ENCODE measurements at regions not wholly inside any gene's neighbourhood (a gene's known extent, or its start where the extent isn't known, plus 50 kb on each side); places are given as distances from the start of the nearest gene placed in this dataset.
"Not testable (repeated sequence)": the region's sequence is repeated elsewhere in the genome, so short reads cannot be mapped to it uniquely, and the experiment has no call there.

DNA sequence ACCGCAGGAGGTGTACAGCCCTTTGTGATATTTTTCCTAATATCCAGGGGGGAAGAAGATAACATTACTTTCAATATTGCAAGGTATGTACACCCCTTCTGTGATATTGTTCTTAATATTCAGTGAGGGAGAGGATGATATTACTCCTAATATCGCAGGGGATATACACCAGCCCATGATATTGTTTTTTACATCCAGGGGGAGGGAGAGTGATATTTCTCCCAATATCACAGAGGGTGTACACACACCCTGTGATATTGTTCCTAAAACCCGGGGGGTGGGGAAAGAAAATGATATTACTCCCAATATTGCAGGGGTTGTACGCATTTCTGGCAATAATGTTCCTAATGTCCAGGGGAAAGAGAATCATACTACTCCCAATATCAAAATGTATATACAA lies 58.0 kb upstream of the SLC25A48 start:
- no peak for DNase-seq (ENCODE audit: low read depth)

DNA sequence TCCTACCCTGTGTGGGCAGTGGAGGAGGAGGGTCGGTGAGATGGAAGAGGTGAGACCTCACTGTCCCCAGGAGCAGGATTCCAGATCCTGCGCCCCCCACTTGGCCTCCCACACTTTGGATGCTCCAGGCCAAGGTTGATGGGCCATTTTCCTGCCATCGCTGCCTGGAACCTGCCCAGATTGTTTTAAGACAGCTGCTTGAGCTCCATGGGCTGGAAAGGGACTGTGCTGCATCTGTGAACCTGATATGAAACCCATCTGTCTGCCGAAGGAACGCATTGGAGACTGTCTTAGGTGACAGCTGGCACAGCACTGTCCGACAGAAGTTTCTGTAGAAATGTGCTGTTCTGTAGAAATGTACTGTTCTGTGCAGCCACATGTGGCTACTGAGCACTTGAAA lies 72.7 kb upstream of the SLC25A48 start:
- no peak for DNase-seq (ENCODE audit: low read depth)

DNA sequence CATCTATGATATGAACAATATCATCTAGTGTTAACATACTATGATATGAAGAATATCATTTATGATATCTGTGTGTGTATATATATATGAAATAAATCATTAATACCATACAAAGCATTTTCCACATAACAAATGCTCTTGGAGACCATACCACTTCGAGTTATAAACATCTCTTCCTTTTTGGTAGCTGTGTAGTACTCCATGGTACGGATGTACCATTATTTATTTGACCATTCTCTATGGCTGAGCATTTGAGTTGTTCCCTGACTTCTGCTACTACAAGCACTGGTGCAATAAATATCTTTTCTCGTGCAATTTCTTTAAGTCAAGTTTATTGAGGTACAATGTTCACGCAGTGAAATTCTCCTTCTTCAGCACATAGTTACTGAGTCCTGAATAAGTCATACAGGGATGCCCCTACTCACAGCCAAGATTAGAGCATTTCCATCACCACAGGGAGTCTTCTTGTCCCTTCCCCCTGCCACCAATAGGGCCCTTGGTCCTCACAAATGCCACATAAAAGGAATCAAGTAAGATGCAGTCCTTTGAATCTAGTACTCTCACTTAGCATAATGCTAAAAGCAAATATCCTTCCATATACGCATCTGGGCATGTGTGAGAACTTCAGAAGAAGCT lies 75.2 kb upstream of the SLC25A48 start:
- DNase-seq (ENCODE audit: low read depth), result no peak

DNA sequence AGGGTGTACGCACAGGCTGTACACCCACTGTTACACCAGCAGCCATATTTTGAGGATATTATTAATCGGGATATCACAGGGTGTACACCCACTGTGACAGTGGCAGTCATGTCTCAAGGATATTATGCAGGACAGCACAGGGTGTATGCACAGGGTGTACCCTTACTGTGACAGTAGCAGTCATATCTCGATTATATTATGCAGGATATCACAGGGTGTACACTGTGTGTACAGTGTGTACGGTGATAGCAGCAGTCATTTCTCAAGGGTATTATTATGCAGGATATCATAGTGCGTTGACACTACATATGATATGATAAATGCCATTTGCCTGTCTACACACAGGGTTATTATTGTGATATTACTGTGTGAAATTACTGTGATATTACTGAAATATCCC lies 80.5 kb upstream of the SLC25A48 start:
- DNase-seq (ENCODE audit: low read depth), result no peak

DNA sequence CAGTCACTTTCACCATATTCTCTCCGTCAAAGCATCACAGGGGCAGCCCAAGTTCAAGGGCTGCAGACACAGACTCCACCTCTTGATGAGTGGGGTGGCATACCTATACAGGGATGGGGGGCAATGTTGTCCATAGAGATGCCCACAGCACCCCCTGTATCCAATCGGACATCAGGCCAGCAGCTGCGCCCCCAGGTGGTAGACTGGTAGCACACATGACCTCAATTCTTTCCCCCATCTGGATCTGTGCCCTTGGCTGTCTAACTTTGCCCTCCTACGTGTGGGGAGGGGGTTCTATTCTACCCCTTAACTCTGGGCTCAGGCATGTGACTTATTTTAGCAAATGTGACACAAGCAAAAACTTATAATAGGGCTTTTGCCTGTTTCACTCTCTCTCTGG lies 84.0 kb upstream of the SLC25A48 start:
- no peak for DNase-seq (ENCODE audit: low read depth)

DNA sequence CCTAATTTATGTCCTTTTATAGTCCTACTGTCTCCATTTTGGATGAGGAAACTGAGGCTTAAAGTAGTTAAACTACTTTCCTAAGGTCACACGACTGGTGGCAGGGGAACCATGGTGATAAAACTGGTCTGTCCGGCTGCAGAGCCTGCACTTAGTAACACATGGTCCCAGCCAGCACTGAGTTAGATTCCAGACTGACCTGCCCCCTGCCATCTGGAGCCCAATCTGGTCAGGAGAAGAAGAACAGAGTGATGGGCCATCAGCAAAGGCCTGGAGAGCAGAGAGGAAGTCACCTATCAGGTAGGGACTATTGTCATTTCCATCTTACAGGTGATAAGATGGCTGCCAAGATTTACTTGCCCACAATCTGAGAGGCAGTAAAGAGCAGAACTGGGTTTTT lies 86.6 kb upstream of the SLC25A48 start:
- DNase-seq (ENCODE audit: low read depth), result no peak

DNA sequence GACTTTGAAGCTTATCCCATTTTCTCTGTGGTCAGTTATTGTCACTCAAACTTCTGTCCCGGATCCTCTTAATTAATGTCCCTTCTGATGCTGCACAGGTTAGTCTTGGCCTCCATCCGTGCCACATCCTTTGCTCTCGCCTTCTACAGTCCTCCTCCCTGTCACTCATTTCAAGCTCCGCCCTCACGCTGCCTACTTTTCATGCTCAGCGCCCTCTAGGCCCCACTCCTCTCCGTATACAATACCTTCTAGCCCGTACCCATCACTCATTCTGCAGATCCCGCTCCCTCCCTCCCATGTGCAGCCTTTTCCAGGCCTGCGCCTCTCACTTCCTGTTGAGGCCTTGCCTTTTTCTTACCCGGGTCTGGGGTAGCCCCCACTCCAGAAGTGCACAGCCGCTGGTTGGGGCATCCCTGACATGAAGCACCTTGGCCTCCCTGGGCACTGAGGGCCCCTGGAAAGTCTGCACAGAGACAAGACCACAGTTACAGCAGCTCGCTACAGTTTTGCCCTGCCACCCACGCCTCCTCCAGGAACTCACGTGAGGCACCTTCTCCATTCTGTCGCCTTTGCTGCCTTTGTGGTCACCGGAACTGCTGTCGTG lies 88.5 kb upstream of the SLC25A48 start:
- no peak for DNase-seq (ENCODE audit: low read depth)

DNA sequence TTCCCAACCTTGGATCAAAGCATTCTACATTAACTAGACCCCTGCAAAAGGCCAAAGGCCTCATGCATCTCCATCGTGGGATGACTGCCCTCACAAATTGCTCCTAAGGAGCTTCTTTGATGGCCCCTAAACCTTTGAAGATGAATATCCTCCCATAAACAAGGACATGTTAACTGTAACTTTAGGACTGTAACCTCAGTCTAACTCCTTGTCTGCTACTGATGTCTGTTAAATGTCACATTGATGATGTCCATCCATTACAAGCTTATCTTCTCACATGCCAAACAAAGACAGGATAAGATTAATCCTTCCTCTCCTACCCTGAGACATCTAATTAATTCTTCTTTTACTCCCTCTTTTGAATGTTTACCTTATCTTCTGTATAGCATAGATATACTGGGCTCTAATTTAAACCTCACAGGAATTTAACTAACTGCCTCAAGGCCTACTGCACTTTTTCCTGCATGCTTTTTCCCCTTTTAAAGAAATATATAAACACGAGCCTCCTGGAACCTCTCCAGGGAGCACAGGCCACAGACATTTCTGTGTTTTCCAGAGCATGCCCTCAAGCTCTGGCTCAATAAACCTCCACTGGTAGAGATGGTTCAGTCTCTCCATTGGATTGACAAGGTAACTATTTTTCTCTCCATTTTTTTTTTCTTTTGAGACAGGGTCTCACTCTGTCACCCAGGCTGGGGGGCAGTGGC lies 90.6 kb upstream of the SLC25A48 start:
- DNase-seq (ENCODE audit: low read depth), result no peak

DNA sequence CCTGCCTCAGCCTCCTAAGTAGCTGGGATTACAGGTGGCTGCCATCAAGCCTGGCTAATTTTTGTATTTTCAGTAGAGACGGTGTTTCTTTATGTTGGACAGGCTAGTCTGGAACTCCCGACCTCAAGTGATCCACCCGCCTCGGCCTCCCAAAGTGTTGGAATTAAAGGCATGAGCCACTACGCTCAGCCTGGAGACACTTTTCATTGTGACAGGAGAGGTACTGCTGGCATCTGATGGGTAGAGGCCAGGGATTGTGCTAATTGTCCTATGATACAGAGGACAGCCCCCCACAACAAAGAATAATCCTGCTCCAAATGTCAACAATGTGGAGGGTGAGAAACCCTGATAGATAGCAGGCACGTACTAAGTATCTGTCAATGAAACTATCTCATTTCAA lies 91.3 kb upstream of the SLC25A48 start:
- no peak for DNase-seq (ENCODE audit: low read depth)

DNA sequence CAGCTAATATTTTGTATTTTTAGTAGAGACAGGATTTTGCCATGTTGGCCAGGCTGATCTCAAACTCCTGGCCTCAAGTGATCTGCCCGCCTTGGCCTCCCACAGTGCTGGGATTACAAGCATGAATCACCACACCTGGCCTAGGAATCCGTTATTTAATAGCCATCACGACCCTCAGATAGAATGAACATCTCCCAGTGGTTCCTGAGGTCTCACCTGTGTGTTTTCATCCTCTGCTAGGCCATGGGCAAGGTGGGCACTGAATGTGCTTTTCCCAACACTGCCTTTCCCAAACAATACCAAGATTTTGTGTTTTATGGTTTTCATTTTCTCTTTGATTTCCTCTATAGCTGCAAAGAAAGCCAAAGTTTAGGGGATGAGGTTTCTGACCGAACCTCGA lies 92.2 kb upstream of the SLC25A48 start:
- not testable (repeated sequence) for DNase-seq (ENCODE audit: low read depth)

DNA sequence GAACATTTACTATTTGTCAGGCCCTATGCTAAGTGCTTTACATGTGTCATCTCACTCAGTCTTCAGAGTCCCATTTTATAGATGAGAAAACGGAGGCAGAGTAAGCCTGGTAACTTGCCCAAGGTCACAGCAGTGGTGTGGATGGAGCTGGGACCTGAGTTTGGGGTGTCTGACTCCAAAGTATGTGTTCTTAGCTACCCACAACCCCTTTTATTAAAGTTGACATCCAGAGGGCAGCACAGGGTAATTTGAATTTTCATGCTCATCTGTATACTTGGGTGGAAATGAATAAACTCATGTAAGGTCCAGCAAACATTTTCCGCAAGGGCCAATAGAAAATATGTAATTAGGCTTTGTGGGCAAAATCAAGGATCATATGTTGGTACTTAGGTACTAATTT lies 93.4 kb upstream of the SLC25A48 start:
- DNase-seq (ENCODE audit: low read depth), result no peak

DNA sequence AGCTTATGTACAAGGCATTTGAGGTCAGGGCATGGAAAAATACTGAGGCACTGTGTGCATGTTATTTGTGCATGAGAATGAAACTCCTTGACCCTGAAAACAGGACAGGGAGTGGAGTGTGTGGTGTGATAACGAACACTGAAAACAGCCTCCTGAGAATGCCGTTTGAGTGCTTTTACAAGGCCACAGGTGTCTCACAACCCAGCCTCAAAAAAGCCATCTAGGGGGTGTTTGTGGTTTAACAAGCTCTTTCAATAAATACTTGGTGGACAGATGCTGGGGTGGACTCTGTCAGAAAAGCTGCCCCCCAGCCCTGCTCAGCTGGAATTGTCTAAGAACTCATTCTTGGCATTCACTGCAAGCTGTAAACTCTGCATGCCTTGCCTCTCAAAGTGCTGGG lies 94.0 kb upstream of the SLC25A48 start:
- no peak for DNase-seq (ENCODE audit: low read depth)

DNA sequence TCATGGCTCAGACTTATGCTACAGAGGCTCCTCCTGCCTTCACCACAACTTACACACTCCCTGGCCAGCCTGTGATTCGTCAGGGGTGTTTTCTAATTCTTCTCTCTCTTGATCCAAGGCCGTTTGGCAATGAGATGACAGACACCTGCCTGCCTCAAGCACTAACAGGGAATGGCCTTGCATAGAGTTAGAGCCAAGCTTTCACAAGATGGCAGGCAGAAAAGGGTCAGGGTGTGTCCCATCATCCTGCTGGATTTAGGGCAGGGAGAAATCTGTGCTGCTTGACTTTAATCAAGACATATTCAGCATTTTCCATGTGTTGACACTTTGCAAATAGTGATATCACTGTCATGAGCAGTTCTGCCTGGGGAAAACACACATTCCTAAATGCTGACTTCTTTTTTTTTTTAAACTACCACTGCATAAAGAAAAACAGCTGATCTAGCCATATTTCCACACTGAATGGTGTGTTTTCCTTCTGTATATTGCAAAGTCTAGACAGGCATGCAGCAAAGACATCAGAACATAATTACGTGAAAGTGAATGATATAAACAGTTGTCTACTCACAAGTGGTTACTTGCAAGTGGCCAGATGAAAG lies 95.0 kb upstream of the SLC25A48 start:
- no peak for DNase-seq (ENCODE audit: low read depth)

DNA sequence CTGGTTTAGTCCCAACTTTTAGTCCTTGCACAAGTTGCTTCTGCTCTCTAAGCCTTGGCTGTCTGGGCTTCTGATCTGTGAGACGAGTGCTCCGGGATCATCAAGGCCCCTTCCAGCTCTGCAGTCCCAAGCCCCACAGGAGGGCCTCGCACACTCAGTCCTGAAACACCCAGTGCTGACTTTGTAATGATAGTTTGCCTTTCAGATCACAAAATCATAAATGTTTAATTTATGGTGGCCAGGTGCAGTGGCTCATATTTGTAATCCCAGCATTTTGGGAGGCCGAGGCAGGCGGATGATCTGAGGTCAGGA lies 95.9 kb upstream of the SLC25A48 start:
- DNase-seq (ENCODE audit: low read depth), result no peak

DNA sequence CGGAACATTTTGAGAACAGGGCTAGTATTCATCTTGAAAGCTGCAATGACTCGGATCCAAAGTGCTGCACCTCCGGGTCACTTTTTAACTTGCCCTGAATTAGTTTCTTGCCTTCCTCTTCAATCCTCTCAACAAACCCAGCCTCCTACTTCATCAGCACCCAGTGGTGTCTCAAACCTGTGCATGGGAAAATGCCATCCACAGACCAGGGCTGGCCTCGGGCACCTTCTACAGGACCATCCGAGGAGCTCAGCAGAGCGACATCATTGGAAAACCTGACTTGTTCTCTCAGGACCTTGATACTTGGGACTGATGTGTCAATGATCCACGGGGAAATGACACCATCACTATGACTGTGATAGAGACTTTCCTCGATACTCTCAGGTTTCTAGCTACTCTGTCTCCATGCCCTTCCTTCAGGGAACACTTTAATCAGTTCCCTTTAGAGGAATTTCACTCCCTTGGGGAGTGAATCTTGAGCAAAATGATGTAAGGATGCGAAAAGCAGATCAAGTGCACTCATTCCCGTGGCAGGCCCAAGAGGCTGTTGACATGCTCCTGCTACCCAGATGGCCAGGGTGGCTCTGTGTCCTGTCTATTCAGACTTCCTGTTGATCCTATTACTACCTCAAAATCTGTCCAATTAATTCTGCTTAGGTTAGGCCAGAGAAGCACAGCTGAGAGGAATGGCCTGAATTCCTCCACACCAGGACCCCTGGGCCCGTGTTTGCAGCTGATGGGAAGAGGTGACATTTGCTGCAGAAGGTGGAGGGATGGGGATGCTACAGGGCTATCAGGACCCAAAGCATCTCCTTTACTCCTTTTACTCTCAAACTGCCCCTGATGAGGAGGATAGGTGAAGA lies 96.5 kb upstream of the SLC25A48 start:
- no peak for DNase-seq (ENCODE audit: low read depth)

DNA sequence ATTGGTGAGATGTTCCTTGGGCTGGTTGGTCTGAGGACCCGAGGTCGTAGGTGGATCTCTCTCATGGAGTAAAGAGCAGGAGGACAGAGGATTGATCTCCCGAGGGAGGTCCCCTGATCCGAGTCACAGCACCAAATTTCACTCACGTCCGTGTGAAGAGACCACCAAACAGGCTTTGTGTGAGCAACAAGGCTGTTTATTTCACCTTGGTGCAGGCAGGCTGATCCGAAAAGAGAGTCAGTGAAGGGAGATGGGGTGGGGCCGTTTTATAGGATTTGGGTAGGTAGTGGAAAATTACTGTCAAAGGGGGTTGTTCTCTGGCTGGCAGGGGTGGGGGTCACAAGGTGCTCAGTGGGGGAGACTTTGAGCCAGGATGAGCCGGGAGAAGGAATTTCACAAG lies 97.5 kb upstream of the SLC25A48 start:
- DNase-seq (ENCODE audit: low read depth), result not testable (repeated sequence)

DNA sequence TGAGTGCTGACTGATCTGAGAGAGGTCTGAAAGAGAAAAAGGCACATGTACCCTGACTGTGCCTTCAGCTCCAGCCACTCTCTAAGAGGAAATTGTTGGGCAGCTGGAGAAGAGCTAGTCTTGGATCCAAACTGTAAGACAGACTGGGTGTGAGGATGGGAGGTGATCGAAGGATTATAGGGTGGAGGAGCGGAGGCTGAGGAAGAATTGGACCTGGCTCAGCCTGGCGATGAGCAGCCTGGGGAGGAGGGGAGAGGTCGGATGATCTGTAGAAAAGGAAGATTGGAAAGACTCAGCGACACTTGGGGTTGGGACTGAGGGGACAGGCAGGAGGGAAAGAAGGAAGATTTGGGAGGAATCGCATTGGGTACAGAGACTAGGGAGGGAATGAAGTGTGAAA lies 98.6 kb upstream of the SLC25A48 start:
- no peak for DNase-seq (ENCODE audit: low read depth)

DNA sequence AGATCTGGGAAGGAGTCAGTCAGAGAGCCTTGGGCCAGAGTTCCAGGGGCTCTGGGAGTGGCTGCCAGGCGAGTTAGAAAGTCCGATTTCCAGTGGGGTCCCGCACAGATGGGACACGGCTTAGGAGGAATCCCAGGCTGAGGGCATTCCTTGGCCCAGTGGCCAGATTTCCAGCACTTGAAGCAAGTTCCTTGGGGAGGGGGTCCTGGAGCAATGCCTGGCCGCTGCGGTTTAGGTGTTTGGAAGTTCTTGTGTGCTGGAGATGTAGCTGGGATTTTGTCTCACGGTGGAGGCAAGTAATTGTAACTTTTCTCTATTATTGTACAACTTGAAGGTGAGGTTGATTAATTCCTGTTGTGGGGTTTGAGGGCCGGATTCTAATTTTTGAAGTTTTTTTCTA lies 99.5 kb upstream of the SLC25A48 start:
- not testable (repeated sequence) for DNase-seq (ENCODE audit: low read depth)

DNA sequence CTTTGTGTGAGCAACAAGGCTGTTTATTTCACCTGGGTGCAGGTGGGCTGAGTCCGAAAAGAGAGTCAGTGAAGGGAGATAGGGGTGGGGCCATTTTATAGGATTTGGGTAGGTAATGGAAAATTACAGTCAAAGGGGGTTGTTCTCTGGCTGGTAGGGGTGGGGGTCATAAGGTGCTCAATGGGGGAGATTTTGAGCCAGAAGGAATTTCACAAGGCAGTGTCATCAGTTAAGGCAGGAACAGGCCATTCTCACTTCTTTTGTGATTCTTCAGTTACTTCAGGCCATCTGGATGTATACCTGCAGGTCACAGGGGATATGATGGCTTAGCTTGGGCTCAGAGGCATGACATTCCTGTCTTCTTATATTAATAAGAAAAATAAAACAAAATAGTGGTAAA lies 103.4 kb upstream of the SLC25A48 start:
- DNase-seq (ENCODE audit: low read depth), result not testable (repeated sequence)

DNA sequence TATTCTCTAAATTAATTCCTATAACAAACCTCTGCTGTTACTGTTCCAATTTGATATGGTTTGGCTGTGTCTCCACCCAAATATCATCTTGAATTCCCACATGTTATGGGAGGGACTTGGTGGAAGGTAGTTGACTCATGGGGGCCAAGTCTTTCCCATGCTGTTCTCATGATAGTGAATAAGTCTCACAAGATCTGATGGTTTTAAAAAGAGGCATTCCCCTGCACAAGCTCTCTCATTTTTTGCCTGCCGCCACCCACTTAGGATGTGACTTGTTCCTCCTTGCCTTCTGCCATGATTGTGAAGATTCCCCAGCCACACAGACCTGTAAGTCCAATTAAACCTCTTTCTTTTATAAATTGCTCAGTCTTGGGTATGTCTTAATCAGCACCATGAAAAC lies 104.3 kb upstream of the SLC25A48 start:
- DNase-seq (ENCODE audit: low read depth), result not testable (repeated sequence)

DNA sequence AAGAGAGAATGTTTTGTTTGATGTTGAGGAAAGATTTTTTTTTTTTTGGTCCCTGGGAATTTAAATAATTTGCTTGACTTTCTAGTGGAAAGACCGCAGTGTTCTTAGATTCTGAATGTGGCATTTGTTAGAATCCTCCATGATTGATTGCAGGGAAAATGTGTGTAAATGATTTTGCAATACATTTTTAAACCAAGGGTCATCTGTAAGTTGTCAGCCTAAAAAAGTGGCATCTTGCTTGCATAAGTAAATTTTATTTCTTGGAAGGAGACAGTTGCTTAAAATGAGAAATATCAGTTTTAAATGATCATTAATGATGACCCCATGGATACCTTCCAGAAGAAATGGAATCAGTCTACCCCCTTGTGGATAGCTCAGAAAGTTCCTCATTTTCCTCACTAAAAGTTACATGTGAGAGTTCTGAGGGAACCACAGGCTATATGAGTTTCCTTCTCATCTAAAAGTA lies 105.1 kb upstream of the SLC25A48 start:
- no peak for DNase-seq (ENCODE audit: low read depth)

DNA sequence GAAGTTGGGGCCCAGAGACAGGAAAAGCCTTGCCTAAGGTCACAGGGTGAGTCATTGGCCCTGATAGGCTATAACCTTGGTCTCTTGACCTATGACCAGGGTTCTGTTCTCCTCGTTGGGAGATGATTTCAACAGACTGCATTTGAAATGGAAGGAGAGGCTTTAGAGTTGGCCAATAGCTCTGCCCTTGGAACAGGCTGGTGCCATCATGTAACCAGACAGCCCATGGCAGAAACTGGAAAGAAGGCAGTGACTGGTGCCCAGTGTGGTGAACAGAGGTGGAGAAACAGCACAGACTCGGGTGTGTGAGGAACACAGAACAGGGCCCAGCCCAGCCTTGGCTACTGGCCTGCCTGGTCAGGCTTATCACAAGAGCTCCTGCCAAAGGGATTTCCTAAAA lies 109.8 kb upstream of the SLC25A48 start:
- DNase-seq (ENCODE audit: low read depth), result no peak

Data from forelimb muscle (tissue), 1 donor.